Left lung (tissue), 4 donors: ENCODE measurements at regions not wholly inside any gene's neighbourhood (a gene's known extent, or its start where the extent isn't known, plus 50 kb on each side); places are given as distances from the start of the nearest gene placed in this dataset.

ENCODE experiments used
- ATAC-seq: fragments of 200-7000 bp; cut with Tn5 transposase; one replicate; pipeline ENCODE4 v1.9.1; 2020; ENCODE audit warnings: moderate library complexity
- DNase-seq, 4 donors: peaks; one replicate each; pipeline ENCODE4 v3.0.0-alpha.2; 2013 to 2020
- H3K27ac ChIP-seq, 2 donors: fragments of 200-600 bp; sonication (generic) in 1 of 2; one replicate each; pipeline versions ENCODE4 v1.5.0 to v1.8.0; 2020 to 2021
- H3K27me3 ChIP-seq, 2 donors: fragments of 200-600 bp; sonication (generic) in 1 of 2; one replicate each; pipeline versions ENCODE4 v1.5.0 to v1.8.0; 2020 to 2021
- H3K36me3 ChIP-seq, 2 donors: fragments of 200-600 bp; sonication (generic) in 1 of 2; one replicate each; pipeline versions ENCODE4 v1.5.0 to v1.8.0; 2020 to 2021
- H3K4me1 ChIP-seq, 2 donors: fragments of 200-600 bp; one replicate each; pipeline ENCODE4 v1.8.0; 2021
- H3K4me3 ChIP-seq, 2 donors: fragments of 200-600 bp; sonication (generic) in 1 of 2; one replicate each; pipeline versions ENCODE4 v1.5.0 to v1.8.0; 2020 to 2021; ENCODE audit warnings: mild to moderate bottlenecking in 1 of 2
- H3K9me3 ChIP-seq, 2 donors: fragments of 200-600 bp; sonication (generic) in 1 of 2; one replicate each; pipeline versions ENCODE4 v1.5.0 to v1.8.0; 2020 to 2021
- intact Hi-C, 2 donors: fragments of 100-400 bp; cut with DNase I; formaldehyde crosslinking; loops; one replicate each; pipeline versions ENCODE4 v1.11.2 to v1.14.2; 2022
- TF ChIP-seq, protein P1 (sequence below), 2 donors: fragments of 200-600 bp; sonication (generic) in 1 of 2; IDR thresholded peaks; one replicate each; pipeline versions ENCODE4 v1.5.0 to v1.8.0; 2021; ENCODE audit warnings: antibody characterized with exemption in 2 of 2
- donor health status: DM: no; HTN: yes; CAD: no.
- donor health status: DM: no; HTN: no; CAD: no.

DNA sequence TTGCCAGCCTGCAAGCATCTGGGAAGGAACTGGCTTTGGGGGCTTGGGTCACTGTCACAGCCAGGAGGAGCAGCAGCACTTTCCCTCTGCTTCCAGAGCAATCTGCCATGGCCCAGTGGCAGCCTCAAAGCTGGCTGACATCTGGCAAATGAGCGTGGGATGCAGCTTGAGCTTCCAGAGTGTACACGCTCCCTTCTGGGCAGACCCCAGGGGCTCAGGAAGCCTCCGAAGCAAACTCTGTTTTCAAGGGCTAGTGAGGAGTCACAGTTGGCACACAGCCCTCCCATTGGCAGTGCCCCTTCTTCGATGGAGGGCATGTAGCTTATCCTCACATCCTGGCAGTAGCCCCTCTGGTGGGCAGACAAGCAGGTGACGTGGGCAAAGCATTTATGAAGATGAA is 249.6 kb downstream of the ENGASE start:
- TF ChIP-seq, protein P1, sequence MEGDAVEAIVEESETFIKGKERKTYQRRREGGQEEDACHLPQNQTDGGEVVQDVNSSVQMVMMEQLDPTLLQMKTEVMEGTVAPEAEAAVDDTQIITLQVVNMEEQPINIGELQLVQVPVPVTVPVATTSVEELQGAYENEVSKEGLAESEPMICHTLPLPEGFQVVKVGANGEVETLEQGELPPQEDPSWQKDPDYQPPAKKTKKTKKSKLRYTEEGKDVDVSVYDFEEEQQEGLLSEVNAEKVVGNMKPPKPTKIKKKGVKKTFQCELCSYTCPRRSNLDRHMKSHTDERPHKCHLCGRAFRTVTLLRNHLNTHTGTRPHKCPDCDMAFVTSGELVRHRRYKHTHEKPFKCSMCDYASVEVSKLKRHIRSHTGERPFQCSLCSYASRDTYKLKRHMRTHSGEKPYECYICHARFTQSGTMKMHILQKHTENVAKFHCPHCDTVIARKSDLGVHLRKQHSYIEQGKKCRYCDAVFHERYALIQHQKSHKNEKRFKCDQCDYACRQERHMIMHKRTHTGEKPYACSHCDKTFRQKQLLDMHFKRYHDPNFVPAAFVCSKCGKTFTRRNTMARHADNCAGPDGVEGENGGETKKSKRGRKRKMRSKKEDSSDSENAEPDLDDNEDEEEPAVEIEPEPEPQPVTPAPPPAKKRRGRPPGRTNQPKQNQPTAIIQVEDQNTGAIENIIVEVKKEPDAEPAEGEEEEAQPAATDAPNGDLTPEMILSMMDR (IDR thresholded peaks at IDR 0.05), result no peak
- DNase-seq, result no peak
- no peaks in the 10 kb centered on the region for H3K36me3 ChIP-seq
- no peak overlapping the region for H3K4me3 ChIP-seq
- peaks cover 0 to 84% of the 10 kb centered on the region in 2 donors for H3K27me3 ChIP-seq
- intact Hi-C loops, result no loop called here
- H3K9me3 ChIP-seq, result no peaks in the 10 kb centered on the region
- no peak overlapping the region for H3K27ac ChIP-seq
- ATAC-seq, result no peak
- H3K4me1 ChIP-seq, result no peaks in the 10 kb centered on the region

DNA sequence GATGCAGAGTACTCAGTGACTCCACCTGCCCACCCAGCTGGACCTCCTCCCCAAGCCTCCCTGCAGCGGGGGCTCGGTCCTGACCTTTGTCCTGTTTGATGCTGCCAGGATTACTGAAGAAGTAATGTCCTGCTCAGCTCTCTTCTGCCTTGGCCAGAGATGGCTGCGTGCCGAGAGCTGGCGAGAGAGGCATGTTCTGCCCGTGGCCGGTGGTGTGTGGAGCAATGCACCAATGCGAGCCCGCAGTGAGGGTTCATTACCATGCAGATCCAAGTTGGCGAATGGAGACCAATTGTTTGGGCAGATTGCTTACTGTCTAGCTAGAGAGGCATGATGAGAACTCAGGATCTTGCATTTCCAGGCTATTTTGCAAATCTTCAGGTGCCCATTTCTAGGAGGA is 248.9 kb downstream of the ENGASE start:
- DNase-seq (no peak), ATAC-seq (no peak)
- Histone ChIP-seq H3K4me3 (no peak overlapping the region), H3K27me3 (peaks cover 0 to 82% of the 10 kb centered on the region in 2 donors), H3K27ac (no peak overlapping the region), H3K9me3 (no peaks in the 10 kb centered on the region), H3K4me1 (no peaks in the 10 kb centered on the region), H3K36me3 (no peaks in the 10 kb centered on the region)
- TF ChIP-seq, protein P1 (IDR thresholded peaks at IDR 0.05), result no peak
- intact Hi-C loops, result no loop called here

DNA sequence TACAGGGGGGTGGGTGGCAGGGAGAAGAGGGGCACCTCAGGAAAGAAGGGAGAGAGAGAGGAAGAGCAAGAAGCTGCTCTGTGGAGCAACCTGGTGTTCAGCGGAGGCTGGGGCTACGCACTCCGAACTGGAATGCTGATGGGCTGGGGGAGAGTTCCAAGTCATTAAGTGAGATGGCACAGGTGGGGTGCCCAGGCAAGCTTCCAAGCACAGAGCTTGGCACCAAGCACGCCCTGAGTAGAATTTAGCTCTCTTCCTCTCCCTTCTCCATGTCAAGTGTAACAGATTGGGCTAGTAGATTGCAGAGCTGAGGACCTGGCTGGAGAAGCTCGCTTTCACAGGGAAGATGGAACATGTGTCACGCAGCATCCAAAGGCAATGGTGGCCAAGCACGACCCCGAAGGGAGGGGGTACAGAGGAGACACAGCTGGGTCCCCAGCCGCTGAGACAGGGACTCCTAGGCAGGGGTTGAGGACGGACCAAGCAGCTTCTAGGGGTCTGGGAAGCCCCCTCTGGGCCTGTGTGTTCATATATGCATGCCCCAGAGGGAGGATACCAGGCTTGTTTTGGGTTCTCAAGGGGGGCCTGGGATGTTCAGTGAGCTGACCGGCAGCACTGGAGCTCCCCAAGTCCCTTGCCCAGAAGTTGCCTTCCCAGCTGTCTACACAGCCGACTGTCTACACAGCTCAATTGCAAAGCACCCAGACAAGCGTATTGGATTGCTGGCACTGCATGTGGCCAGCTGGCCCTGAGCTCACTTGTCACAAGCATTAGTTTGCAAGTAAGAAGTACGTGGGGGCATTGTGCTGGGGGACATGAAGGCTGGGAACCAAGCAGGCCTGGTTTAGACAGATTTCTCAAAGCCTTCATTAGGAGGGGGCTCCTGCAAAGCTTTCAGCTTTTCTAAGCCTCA is 247.8 kb downstream of the ENGASE start:
- no peak for ATAC-seq
- Histone ChIP-seq H3K4me3 (no peak overlapping the region), H3K27me3 (peaks cover 0 to 80% of the 10 kb centered on the region in 2 donors), H3K27ac (no peak overlapping the region), H3K4me1 (no peaks in the 10 kb centered on the region), H3K9me3 (no peaks in the 10 kb centered on the region), H3K36me3 (no peaks in the 10 kb centered on the region)
- TF ChIP-seq, protein P1 (IDR thresholded peaks at IDR 0.05), result no peak
- DNase-seq, result no peak
- intact Hi-C loops, result no loop called here

DNA sequence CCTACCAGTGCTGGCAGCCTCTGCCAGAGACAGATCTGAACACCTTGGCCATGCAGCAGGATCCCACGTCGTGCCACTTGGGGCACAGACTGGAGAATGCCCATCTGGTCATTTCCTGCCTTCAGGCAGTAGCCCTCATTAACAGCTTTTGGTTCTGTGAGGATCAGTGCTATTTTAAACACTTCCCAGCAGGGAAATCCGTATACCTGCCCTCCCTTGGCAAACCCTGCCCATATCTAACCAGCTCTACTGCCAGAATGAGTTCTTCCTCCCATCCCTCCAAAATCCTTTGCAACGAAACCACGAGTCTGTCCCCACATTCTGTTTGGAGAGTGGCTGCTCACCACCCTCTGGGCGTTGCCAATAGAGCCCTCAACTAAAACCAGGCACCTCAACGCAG is 245.7 kb downstream of the ENGASE start:
- Histone ChIP-seq H3K4me1 (no peaks in the 10 kb centered on the region), H3K27ac (no peak overlapping the region), H3K4me3 (no peak overlapping the region), H3K9me3 (no peaks in the 10 kb centered on the region), H3K27me3 (peaks cover 4 to 80% of the 10 kb centered on the region in 2 donors), H3K36me3 (no peaks in the 10 kb centered on the region)
- no peak for DNase-seq
- intact Hi-C loops, result no loop called here
- no peak for ATAC-seq
- TF ChIP-seq, protein P1 (IDR thresholded peaks at IDR 0.05), result no peak

DNA sequence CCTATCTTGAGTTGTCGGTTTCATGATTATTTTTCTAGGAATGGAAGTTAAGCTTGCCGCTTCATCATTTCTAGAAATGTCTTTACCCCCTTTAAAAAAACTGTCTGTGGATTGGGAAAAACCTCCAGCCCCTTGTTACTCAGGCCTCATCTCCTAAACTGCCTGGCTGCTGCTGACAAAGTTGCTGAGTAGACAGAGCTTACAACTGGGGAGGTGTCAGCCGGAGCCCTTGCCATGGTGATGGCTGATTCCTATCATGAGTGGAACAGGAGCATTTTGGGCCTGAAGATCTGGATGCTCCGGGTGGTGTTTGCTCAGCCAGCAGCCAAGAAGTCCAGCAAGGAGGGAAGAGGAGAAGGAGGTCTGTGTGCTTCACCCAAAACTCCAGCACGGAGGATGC is 243.3 kb downstream of the ENGASE start:
- Histone ChIP-seq H3K4me1 (no peaks in the 10 kb centered on the region), H3K27me3 (peaks cover 10 to 84% of the 10 kb centered on the region in 2 donors), H3K36me3 (no peaks in the 10 kb centered on the region), H3K27ac (no peak overlapping the region), H3K4me3 (no peak overlapping the region), H3K9me3 (no peaks in the 10 kb centered on the region)
- ATAC-seq (no peak), DNase-seq (no peak)
- intact Hi-C loops, result no loop called here
- TF ChIP-seq, protein P1 (IDR thresholded peaks at IDR 0.05), result no peak
